ENCODE measurements at regions not wholly inside any gene's neighbourhood (a gene's known extent, or its start where the extent isn't known, plus 50 kb on each side); places are given as distances from the start of the nearest gene placed in this dataset.

DNA sequence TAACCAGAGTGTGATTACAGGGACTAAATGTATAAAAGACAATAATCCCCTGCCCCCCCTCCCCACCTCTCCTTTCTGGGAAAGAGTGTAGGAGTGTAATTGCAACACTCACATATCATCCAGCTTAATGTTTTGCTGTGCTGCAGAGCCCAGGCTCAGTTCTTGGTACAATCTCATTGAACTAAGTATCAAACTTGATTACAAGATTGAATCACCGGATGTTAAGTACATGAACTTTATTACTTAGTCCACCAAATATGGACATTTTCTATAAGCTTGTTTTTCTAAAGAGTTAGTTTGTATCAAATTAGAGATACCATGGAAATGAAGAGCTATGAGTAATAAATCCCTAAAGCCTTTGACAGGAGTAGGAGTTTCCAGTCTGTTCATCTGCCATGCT lies 559.1 kb downstream of the ZNF674 start:
- TF ChIP-seq, protein P1, sequence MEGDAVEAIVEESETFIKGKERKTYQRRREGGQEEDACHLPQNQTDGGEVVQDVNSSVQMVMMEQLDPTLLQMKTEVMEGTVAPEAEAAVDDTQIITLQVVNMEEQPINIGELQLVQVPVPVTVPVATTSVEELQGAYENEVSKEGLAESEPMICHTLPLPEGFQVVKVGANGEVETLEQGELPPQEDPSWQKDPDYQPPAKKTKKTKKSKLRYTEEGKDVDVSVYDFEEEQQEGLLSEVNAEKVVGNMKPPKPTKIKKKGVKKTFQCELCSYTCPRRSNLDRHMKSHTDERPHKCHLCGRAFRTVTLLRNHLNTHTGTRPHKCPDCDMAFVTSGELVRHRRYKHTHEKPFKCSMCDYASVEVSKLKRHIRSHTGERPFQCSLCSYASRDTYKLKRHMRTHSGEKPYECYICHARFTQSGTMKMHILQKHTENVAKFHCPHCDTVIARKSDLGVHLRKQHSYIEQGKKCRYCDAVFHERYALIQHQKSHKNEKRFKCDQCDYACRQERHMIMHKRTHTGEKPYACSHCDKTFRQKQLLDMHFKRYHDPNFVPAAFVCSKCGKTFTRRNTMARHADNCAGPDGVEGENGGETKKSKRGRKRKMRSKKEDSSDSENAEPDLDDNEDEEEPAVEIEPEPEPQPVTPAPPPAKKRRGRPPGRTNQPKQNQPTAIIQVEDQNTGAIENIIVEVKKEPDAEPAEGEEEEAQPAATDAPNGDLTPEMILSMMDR (IDR thresholded peaks at IDR 0.05): no peak
- no peak for TF ChIP-seq EP300 (IDR thresholded peaks at IDR 0.05; ENCODE audit: low read depth)

Measured in transverse colon (tissue), 3 donors.